ENCODE measurements at regions not wholly inside any gene's neighbourhood (a gene's known extent, or its start where the extent isn't known, plus 50 kb on each side); places are given as distances from the start of the nearest gene placed in this dataset.

- POLR2A ChIA-PET: no interaction called here
- no peaks in the 10 kb centered on the region for H3K4me1 Mint-ChIP-seq
Measured at GRCh38 chr14:98925354-98926040, 346.5 kb downstream of the BCL11B start.

GRCh38 chr14:98926146-98926545, 345.9 kb downstream of the BCL11B start:
- Mint-ChIP-seq H3K9me3 (peaks cover 13% of the 10 kb centered on the region), H3K36me3 (ENCODE audit: low read depth) (no peaks in the 10 kb centered on the region), H3K4me1 (no peaks in the 10 kb centered on the region), H3K4me3 (no peak overlapping the region), H3K27ac (no peak overlapping the region), H3K27me3 (no peaks in the 10 kb centered on the region)
- no peak for DNase-seq
- ChIA-PET POLR2A (no interaction called here), CTCF (no interaction called here)
- intact Hi-C loops (cut with micrococcal nuclease): no loop called here
- no peak for ATAC-seq (ENCODE audit: low read depth)
- no peak for TF ChIP-seq CTCF (IDR thresholded peaks at IDR 0.05)

More at GRCh38 chr14:98925354-98926040, 346.5 kb downstream of the BCL11B start:
- ATAC-seq (ENCODE audit: low read depth) (no peak), DNase-seq (no peak)
- no peak for TF ChIP-seq CTCF (IDR thresholded peaks at IDR 0.05)
- Mint-ChIP-seq H3K9me3 (peaks cover 19% of the 10 kb centered on the region), H3K36me3 (ENCODE audit: low read depth) (no peaks in the 10 kb centered on the region), H3K27me3 (no peaks in the 10 kb centered on the region), H3K4me3 (no peak overlapping the region), H3K27ac (no peak overlapping the region)
- CTCF ChIA-PET: no interaction called here
- intact Hi-C loops (cut with micrococcal nuclease): no loop called here

- ATAC-seq (ENCODE audit: low read depth) (no peak), DNase-seq (no peak)
- Mint-ChIP-seq H3K27me3 (no peaks in the 10 kb centered on the region), H3K4me1 (no peaks in the 10 kb centered on the region), H3K9me3 (peaks cover 13% of the 10 kb centered on the region), H3K36me3 (ENCODE audit: low read depth) (no peaks in the 10 kb centered on the region), H3K27ac (no peak overlapping the region), H3K4me3 (no peak overlapping the region)
- CTCF ChIA-PET: no interaction called here
- intact Hi-C loops (cut with micrococcal nuclease): no loop called here
- POLR2A ChIA-PET: no interaction called here
- no peak for TF ChIP-seq CTCF (IDR thresholded peaks at IDR 0.05)
Measured at GRCh38 chr14:98926801-98927200, 345.2 kb downstream of the BCL11B start.

GRCh38 chr14:98927986-98928385, 344.0 kb downstream of the BCL11B start:
- ATAC-seq (ENCODE audit: low read depth) (no peak), DNase-seq (no peak)
- TF ChIP-seq CTCF (IDR thresholded peaks at IDR 0.05): no peak
- intact Hi-C loops (cut with micrococcal nuclease): no loop called here
- no peak overlapping the region for H3K27ac Mint-ChIP-seq
- H3K4me1 Mint-ChIP-seq: no peaks in the 10 kb centered on the region
- POLR2A ChIA-PET: no interaction called here
- H3K4me3 Mint-ChIP-seq: no peak overlapping the region
- CTCF ChIA-PET: no interaction called here
- no peaks in the 10 kb centered on the region for H3K36me3 Mint-ChIP-seq (ENCODE audit: low read depth)
- H3K27me3 Mint-ChIP-seq: no peaks in the 10 kb centered on the region
- peaks cover 4% of the 10 kb centered on the region for H3K9me3 Mint-ChIP-seq

- Mint-ChIP-seq H3K4me1 (no peaks in the 10 kb centered on the region), H3K27ac (no peak overlapping the region), H3K9me3 (peaks cover 4% of the 10 kb centered on the region), H3K4me3 (no peak overlapping the region), H3K36me3 (ENCODE audit: low read depth) (no peaks in the 10 kb centered on the region), H3K27me3 (no peaks in the 10 kb centered on the region)
- ATAC-seq (ENCODE audit: low read depth): no peak
- no peak for DNase-seq
- ChIA-PET POLR2A (no interaction called here), CTCF (no interaction called here)
- intact Hi-C loops (cut with micrococcal nuclease): no loop called here
- TF ChIP-seq CTCF (IDR thresholded peaks at IDR 0.05): no peak
Measured at GRCh38 chr14:98928418-98928817, 343.6 kb downstream of the BCL11B start.

All from activated B cell treated with CpG ODN at 0.5 μM for 24 hours (primary cell).